ENCODE measurements at regions not wholly inside any gene's neighbourhood (a gene's known extent, or its start where the extent isn't known, plus 50 kb on each side); places are given as distances from the start of the nearest gene placed in this dataset.
"Not testable (repeated sequence)": the region's sequence is repeated elsewhere in the genome, so short reads cannot be mapped to it uniquely, and the experiment has no call there.

DNA sequence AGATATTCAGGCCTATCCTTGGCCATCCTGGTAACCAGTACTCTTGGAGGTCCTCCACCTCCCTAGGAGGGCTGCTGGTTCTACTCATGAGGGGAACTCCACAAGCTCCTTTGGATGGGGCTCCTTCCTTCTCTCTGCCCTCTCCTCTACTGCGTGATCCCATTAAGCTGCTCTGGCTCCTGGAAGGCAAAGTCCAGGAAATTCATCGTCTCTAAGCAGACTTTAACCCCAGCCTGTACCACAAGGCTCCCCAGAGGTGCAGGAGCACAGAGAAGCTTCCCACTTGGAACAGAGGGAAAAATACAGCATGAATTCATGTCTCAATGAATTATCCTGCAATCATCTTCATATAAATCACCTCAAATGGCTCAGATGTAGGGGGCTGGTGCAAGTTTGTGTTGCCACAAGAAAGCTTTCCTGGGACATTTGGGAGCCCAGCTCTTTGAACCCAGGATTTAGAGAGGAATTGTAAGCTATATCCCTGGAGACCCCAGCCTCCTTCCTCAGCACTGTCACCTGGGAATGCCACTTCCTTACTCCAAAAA, 355.4 kb downstream of the CDC5L start (continued):
- TF ChIP-seq, protein P1, sequence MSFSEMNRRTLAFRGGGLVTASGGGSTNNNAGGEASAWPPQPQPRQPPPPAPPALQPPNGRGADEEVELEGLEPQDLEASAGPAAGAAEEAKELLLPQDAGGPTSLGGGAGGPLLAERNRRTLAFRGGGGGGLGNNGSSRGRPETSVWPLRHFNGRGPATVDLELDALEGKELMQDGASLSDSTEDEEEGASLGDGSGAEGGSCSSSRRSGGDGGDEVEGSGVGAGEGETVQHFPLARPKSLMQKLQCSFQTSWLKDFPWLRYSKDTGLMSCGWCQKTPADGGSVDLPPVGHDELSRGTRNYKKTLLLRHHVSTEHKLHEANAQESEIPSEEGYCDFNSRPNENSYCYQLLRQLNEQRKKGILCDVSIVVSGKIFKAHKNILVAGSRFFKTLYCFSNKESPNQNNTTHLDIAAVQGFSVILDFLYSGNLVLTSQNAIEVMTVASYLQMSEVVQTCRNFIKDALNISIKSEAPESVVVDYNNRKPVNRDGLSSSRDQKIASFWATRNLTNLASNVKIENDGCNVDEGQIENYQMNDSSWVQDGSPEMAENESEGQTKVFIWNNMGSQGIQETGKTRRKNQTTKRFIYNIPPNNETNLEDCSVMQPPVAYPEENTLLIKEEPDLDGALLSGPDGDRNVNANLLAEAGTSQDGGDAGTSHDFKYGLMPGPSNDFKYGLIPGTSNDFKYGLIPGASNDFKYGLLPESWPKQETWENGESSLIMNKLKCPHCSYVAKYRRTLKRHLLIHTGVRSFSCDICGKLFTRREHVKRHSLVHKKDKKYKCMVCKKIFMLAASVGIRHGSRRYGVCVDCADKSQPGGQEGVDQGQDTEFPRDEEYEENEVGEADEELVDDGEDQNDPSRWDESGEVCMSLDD (tag by site-specific recombination; IDR thresholded peaks at IDR 0.05), result no peak
- TF ChIP-seq OVOL3 (tag by site-specific recombination; IDR thresholded peaks at IDR 0.05), result no peak
- TF ChIP-seq ZNF324 (tag by site-specific recombination; IDR thresholded peaks at IDR 0.05), result no peak
- TF ChIP-seq ZNF341 (tag by site-specific recombination; IDR thresholded peaks at IDR 0.05; ENCODE audit: low read depth), result no peak
- TF ChIP-seq ZBTB1 (tag by site-specific recombination; IDR thresholded peaks at IDR 0.05), result no peak

DNA sequence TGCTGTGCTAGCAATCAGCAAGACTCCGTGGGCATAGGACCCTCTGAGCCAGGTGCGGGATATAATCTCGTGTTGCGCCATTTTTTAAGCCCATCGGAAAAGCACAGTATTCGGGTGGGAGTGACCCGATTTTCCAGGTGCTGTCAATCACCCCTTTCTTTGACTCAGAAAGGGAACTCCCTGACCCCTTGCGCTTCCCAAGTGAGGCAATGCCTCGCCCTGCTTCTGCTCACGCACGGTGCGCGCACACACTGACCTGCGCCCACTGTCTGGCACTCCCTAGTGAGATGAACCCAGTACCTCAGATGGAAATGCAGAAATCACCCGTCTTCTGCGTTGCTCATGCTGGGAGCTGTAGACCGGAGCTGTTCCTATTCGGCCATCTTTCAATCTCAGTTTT, 372.6 kb downstream of the CDC5L start:
- H3K9me3 ChIP-seq (ENCODE audit: control insufficient read depth, insufficient read depth, low read depth, low read length); H3K4me1 ChIP-seq (ENCODE audit: control insufficient read depth, insufficient read depth, low read length); CTCF ChIA-PET; POLR2A ChIA-PET; H3K27ac ChIP-seq (ENCODE audit: extremely low read depth, low read depth, low read length); H3K4me3 ChIP-seq (ENCODE audit: low read depth, low read length); H3K36me3 ChIP-seq (ENCODE audit: control insufficient read depth in 2 of 2, insufficient read depth in 1 of 2, low read length in 2 of 2): not testable (repeated sequence)

DNA sequence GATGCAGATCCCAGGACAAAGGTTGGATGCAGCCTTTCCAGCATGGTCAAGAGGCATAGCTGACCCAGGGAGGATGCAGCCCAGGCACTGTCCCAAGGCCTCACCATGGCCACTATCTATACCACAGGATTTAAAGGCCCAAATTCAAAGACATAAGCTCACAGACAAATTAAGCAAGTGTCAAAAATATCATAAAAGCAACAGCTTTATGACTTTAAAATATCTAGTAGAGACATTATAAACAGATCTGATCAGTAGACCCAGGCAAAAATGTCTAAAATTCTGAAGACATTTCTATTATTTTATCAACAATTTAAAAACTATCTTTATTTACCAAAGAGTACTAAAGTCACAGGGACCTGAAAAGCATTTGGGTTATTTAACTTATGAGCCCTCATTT, 373.5 kb downstream of the CDC5L start:
- Histone ChIP-seq H3K36me3 (ENCODE audit: control insufficient read depth in 2 of 2, insufficient read depth in 1 of 2, low read length in 2 of 2) (no peaks in the 10 kb centered on the region), H3K27ac (ENCODE audit: extremely low read depth, low read depth, low read length) (no peak overlapping the region), H3K9me3 (ENCODE audit: control insufficient read depth, insufficient read depth, low read depth, low read length) (no peaks in the 10 kb centered on the region), H3K4me3 (ENCODE audit: low read depth, low read length) (no peak overlapping the region), H3K4me1 (ENCODE audit: control insufficient read depth, insufficient read depth, low read length) (no peaks in the 10 kb centered on the region)
- ChIA-PET POLR2A (no interaction called here), CTCF (interaction anchor here (0.5 to 0.7 kb wide), 2 partner anchors 90 to 299 kb away, joined by 3 to 4 read pairs; no protein-coding TSS in a partner anchor)
- TF ChIP-seq ZNF324 (tag by site-specific recombination; IDR thresholded peaks at IDR 0.05) (no peak), SCRT1 (tag by site-specific recombination; IDR thresholded peaks at IDR 0.05; ENCODE audit: borderline replicate concordance) (no peak), SETDB1 (IDR thresholded peaks at IDR 0.05; ENCODE audit: insufficient read length, low read length) (peak; percentile 98), TRIM28 (IDR thresholded peaks at IDR 0.05; ENCODE audit: borderline replicate concordance, low read length) (peak; percentile 99)

DNA sequence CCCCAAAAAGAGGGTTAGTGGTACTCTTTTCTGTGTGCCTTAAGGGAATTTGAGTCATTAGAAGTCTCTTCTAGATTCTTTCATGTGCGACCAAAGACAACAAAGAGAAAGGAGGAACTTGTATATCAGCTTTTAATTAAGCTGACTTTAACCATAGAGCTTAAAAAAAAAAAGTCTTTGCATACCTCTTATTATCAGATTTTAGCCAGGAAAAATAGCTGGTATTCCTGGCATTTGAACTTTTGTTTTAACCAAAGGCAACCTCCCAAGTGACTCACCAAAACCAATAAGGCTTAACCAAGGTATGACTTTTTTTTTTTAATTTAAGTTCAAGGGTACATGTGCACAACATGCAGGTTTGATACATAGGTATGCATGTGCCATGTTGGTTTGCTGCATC, 375.0 kb downstream of the CDC5L start:
- POLR2A ChIA-PET, result no interaction called here

More for the DNA sequence above, 375.0 kb downstream of the CDC5L start:
- TF ChIP-seq ZNF585B (tag by site-specific recombination; IDR thresholded peaks at IDR 0.05), result no peak
- no peak for TF ChIP-seq ZNF155 (tag by site-specific recombination; IDR thresholded peaks at IDR 0.05)
- TF ChIP-seq ZNF555 (tag by site-specific recombination; conservative IDR thresholded peaks at IDR 0.05), result no peak
- TF ChIP-seq, protein P2, sequence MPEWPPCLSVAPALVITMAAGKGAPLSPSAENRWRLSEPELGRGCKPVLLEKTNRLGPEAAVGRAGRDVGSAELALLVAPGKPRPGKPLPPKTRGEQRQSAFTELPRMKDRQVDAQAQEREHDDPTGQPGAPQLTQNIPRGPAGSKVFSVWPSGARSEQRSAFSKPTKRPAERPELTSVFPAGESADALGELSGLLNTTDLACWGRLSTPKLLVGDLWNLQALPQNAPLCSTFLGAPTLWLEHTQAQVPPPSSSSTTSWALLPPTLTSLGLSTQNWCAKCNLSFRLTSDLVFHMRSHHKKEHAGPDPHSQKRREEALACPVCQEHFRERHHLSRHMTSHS (tag by site-specific recombination; IDR thresholded peaks at IDR 0.05), result no peak
- TF ChIP-seq ZNF223 (tag by site-specific recombination; IDR thresholded peaks at IDR 0.05), result no peak
- TF ChIP-seq, protein P3, sequence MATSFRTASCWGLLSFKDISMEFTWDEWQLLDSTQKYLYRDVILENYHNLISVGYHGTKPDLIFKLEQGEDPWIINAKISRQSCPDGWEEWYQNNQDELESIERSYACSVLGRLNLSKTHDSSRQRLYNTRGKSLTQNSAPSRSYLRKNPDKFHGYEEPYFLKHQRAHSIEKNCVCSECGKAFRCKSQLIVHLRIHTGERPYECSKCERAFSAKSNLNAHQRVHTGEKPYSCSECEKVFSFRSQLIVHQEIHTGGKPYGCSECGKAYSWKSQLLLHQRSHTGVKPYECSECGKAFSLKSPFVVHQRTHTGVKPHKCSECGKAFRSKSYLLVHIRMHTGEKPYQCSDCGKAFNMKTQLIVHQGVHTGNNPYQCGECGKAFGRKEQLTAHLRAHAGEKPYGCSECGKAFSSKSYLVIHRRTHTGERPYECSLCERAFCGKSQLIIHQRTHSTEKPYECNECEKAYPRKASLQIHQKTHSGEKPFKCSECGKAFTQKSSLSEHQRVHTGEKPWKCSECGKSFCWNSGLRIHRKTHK (tag by site-specific recombination; IDR thresholded peaks at IDR 0.05), result no peak
- TF ChIP-seq, protein P4, sequence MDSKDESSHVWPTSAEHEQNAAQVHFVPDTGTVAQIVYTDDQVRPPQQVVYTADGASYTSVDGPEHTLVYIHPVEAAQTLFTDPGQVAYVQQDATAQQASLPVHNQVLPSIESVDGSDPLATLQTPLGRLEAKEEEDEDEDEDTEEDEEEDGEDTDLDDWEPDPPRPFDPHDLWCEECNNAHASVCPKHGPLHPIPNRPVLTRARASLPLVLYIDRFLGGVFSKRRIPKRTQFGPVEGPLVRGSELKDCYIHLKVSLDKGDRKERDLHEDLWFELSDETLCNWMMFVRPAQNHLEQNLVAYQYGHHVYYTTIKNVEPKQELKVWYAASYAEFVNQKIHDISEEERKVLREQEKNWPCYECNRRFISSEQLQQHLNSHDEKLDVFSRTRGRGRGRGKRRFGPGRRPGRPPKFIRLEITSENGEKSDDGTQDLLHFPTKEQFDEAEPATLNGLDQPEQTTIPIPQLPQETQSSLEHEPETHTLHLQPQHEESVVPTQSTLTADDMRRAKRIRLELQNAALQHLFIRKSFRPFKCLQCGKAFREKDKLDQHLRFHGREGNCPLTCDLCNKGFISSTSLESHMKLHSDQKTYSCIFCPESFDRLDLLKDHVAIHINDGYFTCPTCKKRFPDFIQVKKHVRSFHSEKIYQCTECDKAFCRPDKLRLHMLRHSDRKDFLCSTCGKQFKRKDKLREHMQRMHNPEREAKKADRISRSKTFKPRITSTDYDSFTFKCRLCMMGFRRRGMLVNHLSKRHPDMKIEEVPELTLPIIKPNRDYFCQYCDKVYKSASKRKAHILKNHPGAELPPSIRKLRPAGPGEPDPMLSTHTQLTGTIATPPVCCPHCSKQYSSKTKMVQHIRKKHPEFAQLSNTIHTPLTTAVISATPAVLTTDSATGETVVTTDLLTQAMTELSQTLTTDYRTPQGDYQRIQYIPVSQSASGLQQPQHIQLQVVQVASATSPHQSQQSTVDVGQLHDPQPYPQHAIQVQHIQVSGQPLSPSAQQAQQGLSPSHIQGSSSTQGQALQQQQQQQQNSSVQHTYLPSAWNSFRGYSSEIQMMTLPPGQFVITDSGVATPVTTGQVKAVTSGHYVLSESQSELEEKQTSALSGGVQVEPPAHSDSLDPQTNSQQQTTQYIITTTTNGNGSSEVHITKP (tag by site-specific recombination; IDR thresholded peaks at IDR 0.05), result no peak
- TF ChIP-seq ZNF664 (tag by site-specific recombination; IDR thresholded peaks at IDR 0.05), result no peak
- no peak for TF ChIP-seq ZNF529 (tag by site-specific recombination; IDR thresholded peaks at IDR 0.05; ENCODE audit: insufficient replicate concordance)
- no peak for TF ChIP-seq ZNF239 (tag by site-specific recombination; IDR thresholded peaks at IDR 0.05)
- TF ChIP-seq RBAK (tag by site-specific recombination; IDR thresholded peaks at IDR 0.05), result no peak
- no peak for TF ChIP-seq ZNF394 (tag by site-specific recombination; IDR thresholded peaks at IDR 0.05; ENCODE audit: borderline replicate concordance)
- CTCF ChIA-PET, result interaction anchor here (0.7 kb wide), 1 partner anchor 106 kb away, joined by 4 read pairs; no protein-coding TSS in a partner anchor
- Histone ChIP-seq H3K4me1 (ENCODE audit: control insufficient read depth, insufficient read depth, low read length) (no peaks in the 10 kb centered on the region), H3K4me3 (ENCODE audit: low read depth, low read length) (no peak overlapping the region), H3K9me3 (ENCODE audit: control insufficient read depth, insufficient read depth, low read depth, low read length) (no peaks in the 10 kb centered on the region), H3K36me3 (ENCODE audit: control insufficient read depth in 2 of 2, insufficient read depth in 1 of 2, low read length in 2 of 2) (no peaks in the 10 kb centered on the region), H3K27ac (ENCODE audit: extremely low read depth, low read depth, low read length) (no peak overlapping the region)
